ENCODE measurements at regions not wholly inside any gene's neighbourhood (a gene's known extent, or its start where the extent isn't known, plus 50 kb on each side); places are given as distances from the start of the nearest gene placed in this dataset.

DNA sequence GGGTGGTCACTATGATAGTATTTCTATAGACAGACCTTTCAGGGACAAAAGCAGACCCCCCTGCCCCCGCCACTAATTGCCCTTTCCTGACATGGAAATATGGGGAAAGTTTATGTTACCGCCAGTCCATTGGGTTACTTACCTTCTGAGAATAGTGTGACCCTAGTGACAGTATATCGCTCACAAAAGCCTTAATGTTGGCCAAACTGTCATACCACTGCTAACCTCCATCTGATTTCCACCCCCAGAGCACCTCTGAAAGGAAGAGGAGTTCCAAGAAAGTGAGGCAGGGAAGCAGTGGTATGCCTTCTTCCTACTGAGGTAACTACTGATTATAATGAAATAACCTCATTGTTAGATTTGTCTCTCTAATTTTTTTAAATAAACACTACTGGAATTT, 67.5 kb upstream of the CCDC91 start:
- Histone ChIP-seq H2AFZ (ENCODE audit: low read length) (no peak overlapping the region), H3K4me1 (ENCODE audit: insufficient read depth, low read length) (no peaks in the 10 kb centered on the region), H3K27me3 (ENCODE audit: control insufficient read depth in 1 of 2, insufficient read depth in 2 of 2, low read length in 2 of 2) (no peaks in the 10 kb centered on the region), H3K27ac (ENCODE audit: extremely low read length, insufficient read depth, low read length) (no peak overlapping the region), H3K9ac (ENCODE audit: insufficient read depth, low read depth, low read length) (no peak overlapping the region), H4K20me1 (ENCODE audit: insufficient read depth, low read length) (no peaks in the 10 kb centered on the region), H3K36me3 (replicated peaks in 1 of 2; ENCODE audit: control insufficient read depth in 1 of 2, insufficient read depth in 2 of 2, low read length in 2 of 2) (no peaks in the 10 kb centered on the region), H3K79me2 (ENCODE audit: insufficient read depth, low read length) (no peaks in the 10 kb centered on the region), H3K4me2 (ENCODE audit: low read depth, low read length) (no peak overlapping the region), H3K4me3 (replicated peaks in 1 of 3; ENCODE audit: insufficient read depth in 1 of 3, low read depth in 2 of 3, low read length in 3 of 3) (no peak overlapping the region), H3K9me3 (ENCODE audit: low read length) (no peaks in the 10 kb centered on the region)
- WGBS (ENCODE audit: low lambda C conversion rate): 3% methylated on average over 3 of the region's 3 CpGs
- TF ChIP-seq ZNF747 (CRISPR knock-in tag; IDR thresholded peaks at IDR 0.05; ENCODE audit: borderline replicate concordance): no peak
- no peak for TF ChIP-seq RXRA (CRISPR knock-in tag; IDR thresholded peaks at IDR 0.05)
- no peak for TF ChIP-seq NR1H2 (CRISPR knock-in tag; IDR thresholded peaks at IDR 0.05; ENCODE audit: borderline replicate concordance, low read depth)
- no peak for TF ChIP-seq CEBPB (IDR thresholded peaks at IDR 0.05; ENCODE audit: borderline replicate concordance, low read depth, low read length)
- TF ChIP-seq ZNF496 (CRISPR knock-in tag; IDR thresholded peaks at IDR 0.05; ENCODE audit: insufficient replicate concordance): no peak
- no peak for TF ChIP-seq ZNF225 (CRISPR knock-in tag; IDR thresholded peaks at IDR 0.05)
- TF ChIP-seq ZNF12 (CRISPR knock-in tag; IDR thresholded peaks at IDR 0.05): no peak
- TF ChIP-seq, protein P1, sequence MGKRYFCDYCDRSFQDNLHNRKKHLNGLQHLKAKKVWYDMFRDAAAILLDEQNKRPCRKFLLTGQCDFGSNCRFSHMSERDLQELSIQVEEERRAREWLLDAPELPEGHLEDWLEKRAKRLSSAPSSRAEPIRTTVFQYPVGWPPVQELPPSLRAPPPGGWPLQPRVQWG (CRISPR knock-in tag; IDR thresholded peaks at IDR 0.05; ENCODE audit: borderline replicate concordance, low read depth): no peak
- no peak for TF ChIP-seq CBFB (CRISPR knock-in tag; IDR thresholded peaks at IDR 0.05)
- TF ChIP-seq CCAR2 (optimal IDR thresholded peaks at IDR 0.05; ENCODE audit: low read depth, low read length): no peak
- TF ChIP-seq RARG (CRISPR knock-in tag; IDR thresholded peaks at IDR 0.05; ENCODE audit: low read depth): no peak
- TF ChIP-seq KLF15 (CRISPR knock-in tag; IDR thresholded peaks at IDR 0.05; ENCODE audit: borderline replicate concordance): no peak
- no peak for TF ChIP-seq PHF21A (CRISPR knock-in tag; IDR thresholded peaks at IDR 0.05)
- TF ChIP-seq YEATS2 (CRISPR knock-in tag; IDR thresholded peaks at IDR 0.05; ENCODE audit: borderline replicate concordance): no peak
- TF ChIP-seq MIXL1 (CRISPR knock-in tag; IDR thresholded peaks at IDR 0.05): no peak
- BruUV-seq (replicated peaks): no TSS peak
- ChIA-PET POLR2A (no interaction called here), CTCF (ENCODE audit: low intra/inter-chr PET ratio, low total read pairs) (no interaction called here)
- DNase-seq (ENCODE audit: low spot score) (no peak), FAIRE-seq (no peak), ATAC-seq (no peak)
- in situ Hi-C loops (cut with HindIII; ENCODE audit: extremely low pct_ligation_motif_present, low pct_unique_long_range_greater_than_20kb) (no loop called here), intact Hi-C loops (cut with micrococcal nuclease; ENCODE audit: unreplicated experiment) (no loop called here)
